ENCODE measurements at regions not wholly inside any gene's neighbourhood (a gene's known extent, or its start where the extent isn't known, plus 50 kb on each side); places are given as distances from the start of the nearest gene placed in this dataset.

DNA sequence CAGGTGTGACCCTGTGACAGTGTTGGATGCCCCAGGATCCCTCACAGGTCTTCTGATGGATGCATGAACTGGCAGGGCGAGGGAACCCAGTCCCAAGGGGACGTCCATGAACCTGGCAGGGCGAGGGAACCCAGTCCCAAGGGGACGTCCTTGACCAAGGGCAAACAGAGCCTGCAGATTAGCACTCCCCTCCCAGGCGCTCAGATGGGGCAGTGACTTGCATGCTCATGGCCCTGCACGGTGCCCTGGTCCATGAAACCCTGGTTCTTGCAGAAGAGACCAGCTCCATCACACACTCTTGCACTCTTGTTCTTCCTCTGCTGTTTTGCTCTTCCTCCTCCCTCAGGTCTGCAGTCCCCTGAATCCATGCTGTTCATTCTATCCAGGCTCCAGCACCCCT, 192.7 kb downstream of the GALR1 start:
- TF ChIP-seq CTCF (IDR thresholded peaks at IDR 0.05) (no peak), POLR2A (IDR thresholded peaks at IDR 0.05) (no peak)
